ENCODE measurements at regions not wholly inside any gene's neighbourhood (a gene's known extent, or its start where the extent isn't known, plus 50 kb on each side); places are given as distances from the start of the nearest gene placed in this dataset.

- no peak overlapping the region for H3K9ac ChIP-seq (ENCODE audit: low read depth, low read length)
Observed at GRCh38 chr11:116563712-116564047, 209.1 kb downstream of the BUD13 start.

GRCh38 chr11:116563028-116563711, 209.6 kb downstream of the BUD13 start:
- no peak overlapping the region for H3K27ac ChIP-seq (ENCODE audit: low read length)

More at GRCh38 chr11:116563712-116564047, 209.1 kb downstream of the BUD13 start:
- H3K36me3 ChIP-seq (ENCODE audit: insufficient read depth, low read depth, low read length), result no peaks in the 10 kb centered on the region
- H3K4me1 ChIP-seq (ENCODE audit: insufficient read depth, low read length), result no peaks in the 10 kb centered on the region
- no peak overlapping the region for H3K27ac ChIP-seq (ENCODE audit: low read length)
- no peak overlapping the region for H3K4me3 ChIP-seq (ENCODE audit: low read length)
- H3K27me3 ChIP-seq (ENCODE audit: insufficient read depth, low read length), result peaks cover 12% of the 10 kb centered on the region; the same call in 1 of the 2 replicates
- H3K9me3 ChIP-seq (ENCODE audit: insufficient read depth, low read depth, low read length), result no peaks in the 10 kb centered on the region

GRCh38 chr11:116560589-116560988, 212.2 kb downstream of the BUD13 start:
- no peak overlapping the region for H3K9ac ChIP-seq (ENCODE audit: low read depth, low read length)
- H3K9me3 ChIP-seq (ENCODE audit: insufficient read depth, low read depth, low read length), result no peaks in the 10 kb centered on the region
- no peaks in the 10 kb centered on the region for H3K4me1 ChIP-seq (ENCODE audit: insufficient read depth, low read length)
- H3K4me3 ChIP-seq (ENCODE audit: low read length), result no peak overlapping the region
- no peaks in the 10 kb centered on the region for H3K36me3 ChIP-seq (ENCODE audit: insufficient read depth, low read depth, low read length)
- H3K27me3 ChIP-seq (ENCODE audit: insufficient read depth, low read length), result peaks cover 13% of the 10 kb centered on the region; the same call in 1 of the 2 replicates
- no peak overlapping the region for H3K27ac ChIP-seq (ENCODE audit: low read length)

More at GRCh38 chr11:116563028-116563711, 209.6 kb downstream of the BUD13 start:
- H3K36me3 ChIP-seq (ENCODE audit: insufficient read depth, low read depth, low read length), result no peaks in the 10 kb centered on the region
- no peak overlapping the region for H3K4me3 ChIP-seq (ENCODE audit: low read length)
- H3K9me3 ChIP-seq (ENCODE audit: insufficient read depth, low read depth, low read length), result no peaks in the 10 kb centered on the region
- no peak overlapping the region for H3K9ac ChIP-seq (ENCODE audit: low read depth, low read length)
- no peaks in the 10 kb centered on the region for H3K4me1 ChIP-seq (ENCODE audit: insufficient read depth, low read length)
- peaks cover 13% of the 10 kb centered on the region; the same call in 1 of the 2 replicates for H3K27me3 ChIP-seq (ENCODE audit: insufficient read depth, low read length)

GRCh38 chr11:116558504-116559211, 214.1 kb downstream of the BUD13 start:
- Histone ChIP-seq H3K27me3 (ENCODE audit: insufficient read depth, low read length) (peaks cover 13% of the 10 kb centered on the region; the same call in 1 of the 2 replicates), H3K9ac (ENCODE audit: low read depth, low read length) (no peak overlapping the region), H3K9me3 (ENCODE audit: insufficient read depth, low read depth, low read length) (no peaks in the 10 kb centered on the region), H3K27ac (ENCODE audit: low read length) (no peak overlapping the region), H3K4me3 (ENCODE audit: low read length) (no peak overlapping the region), H3K36me3 (ENCODE audit: insufficient read depth, low read depth, low read length) (no peaks in the 10 kb centered on the region), H3K4me1 (ENCODE audit: insufficient read depth, low read length) (no peaks in the 10 kb centered on the region)

GRCh38 chr11:116557282-116557681, 215.5 kb downstream of the BUD13 start:
- Histone ChIP-seq H3K27me3 (ENCODE audit: insufficient read depth, low read length) (peaks cover 9% of the 10 kb centered on the region; the same call in 1 of the 2 replicates), H3K9me3 (ENCODE audit: insufficient read depth, low read depth, low read length) (no peaks in the 10 kb centered on the region), H3K4me3 (ENCODE audit: low read length) (no peak overlapping the region), H3K27ac (ENCODE audit: low read length) (no peak overlapping the region), H3K9ac (ENCODE audit: low read depth, low read length) (no peak overlapping the region), H3K36me3 (ENCODE audit: insufficient read depth, low read depth, low read length) (no peaks in the 10 kb centered on the region), H3K4me1 (ENCODE audit: insufficient read depth, low read length) (no peaks in the 10 kb centered on the region)

- Histone ChIP-seq H3K36me3 (ENCODE audit: insufficient read depth, low read depth, low read length) (no peaks in the 10 kb centered on the region), H3K27me3 (ENCODE audit: insufficient read depth, low read length) (peaks cover 9% of the 10 kb centered on the region; the same call in 1 of the 2 replicates), H3K4me1 (ENCODE audit: insufficient read depth, low read length) (no peaks in the 10 kb centered on the region), H3K9ac (ENCODE audit: low read depth, low read length) (no peak overlapping the region), H3K9me3 (ENCODE audit: insufficient read depth, low read depth, low read length) (no peaks in the 10 kb centered on the region), H3K4me3 (ENCODE audit: low read length) (no peak overlapping the region), H3K27ac (ENCODE audit: low read length) (no peak overlapping the region)
Observed at GRCh38 chr11:116556483-116556882, 216.3 kb downstream of the BUD13 start.

GRCh38 chr11:116553482-116553881, 219.3 kb downstream of the BUD13 start:
- H3K27ac ChIP-seq (ENCODE audit: low read length), result no peak overlapping the region
- no peaks in the 10 kb centered on the region for H3K27me3 ChIP-seq (ENCODE audit: insufficient read depth, low read length)
- H3K36me3 ChIP-seq (ENCODE audit: insufficient read depth, low read depth, low read length), result no peaks in the 10 kb centered on the region
- H3K4me1 ChIP-seq (ENCODE audit: insufficient read depth, low read length), result no peaks in the 10 kb centered on the region
- H3K9me3 ChIP-seq (ENCODE audit: insufficient read depth, low read depth, low read length), result no peaks in the 10 kb centered on the region
- no peak overlapping the region for H3K9ac ChIP-seq (ENCODE audit: low read depth, low read length)
- H3K4me3 ChIP-seq (ENCODE audit: low read length), result no peak overlapping the region

- Histone ChIP-seq H3K27ac (ENCODE audit: low read length) (no peak overlapping the region), H3K9ac (ENCODE audit: low read depth, low read length) (no peak overlapping the region), H3K4me1 (ENCODE audit: insufficient read depth, low read length) (no peaks in the 10 kb centered on the region), H3K27me3 (ENCODE audit: insufficient read depth, low read length) (no peaks in the 10 kb centered on the region), H3K36me3 (ENCODE audit: insufficient read depth, low read depth, low read length) (no peaks in the 10 kb centered on the region), H3K9me3 (ENCODE audit: insufficient read depth, low read depth, low read length) (no peaks in the 10 kb centered on the region), H3K4me3 (ENCODE audit: low read length) (no peak overlapping the region)
Observed at GRCh38 chr11:116551576-116551975, 221.2 kb downstream of the BUD13 start.

GRCh38 chr11:116548256-116548655, 224.5 kb downstream of the BUD13 start:
- Histone ChIP-seq H3K4me1 (ENCODE audit: insufficient read depth, low read length) (no peaks in the 10 kb centered on the region), H3K27ac (ENCODE audit: low read length) (no peak overlapping the region), H3K27me3 (ENCODE audit: insufficient read depth, low read length) (no peaks in the 10 kb centered on the region; the same call in 1 of the 2 replicates), H3K4me3 (ENCODE audit: low read length) (no peak overlapping the region), H3K9me3 (ENCODE audit: insufficient read depth, low read depth, low read length) (no peaks in the 10 kb centered on the region), H3K36me3 (ENCODE audit: insufficient read depth, low read depth, low read length) (no peaks in the 10 kb centered on the region), H3K9ac (ENCODE audit: low read depth, low read length) (no peak overlapping the region)

- H3K27me3 ChIP-seq (ENCODE audit: insufficient read depth, low read length), result peaks cover 3% of the 10 kb centered on the region; the same call in 1 of the 2 replicates
- no peak overlapping the region for H3K4me3 ChIP-seq (ENCODE audit: low read length)
- no peak overlapping the region for H3K9ac ChIP-seq (ENCODE audit: low read depth, low read length)
- H3K9me3 ChIP-seq (ENCODE audit: insufficient read depth, low read depth, low read length), result no peaks in the 10 kb centered on the region
- no peaks in the 10 kb centered on the region for H3K36me3 ChIP-seq (ENCODE audit: insufficient read depth, low read depth, low read length)
- H3K27ac ChIP-seq (ENCODE audit: low read length), result no peak overlapping the region
- no peaks in the 10 kb centered on the region for H3K4me1 ChIP-seq (ENCODE audit: insufficient read depth, low read length)
Observed at GRCh38 chr11:116547571-116547970, 225.2 kb downstream of the BUD13 start.

GRCh38 chr11:116545912-116546311, 226.9 kb downstream of the BUD13 start:
- no peaks in the 10 kb centered on the region for H3K9me3 ChIP-seq (ENCODE audit: insufficient read depth, low read depth, low read length)
- H3K9ac ChIP-seq (ENCODE audit: low read depth, low read length), result no peak overlapping the region
- H3K36me3 ChIP-seq (ENCODE audit: insufficient read depth, low read depth, low read length), result no peaks in the 10 kb centered on the region
- no peak overlapping the region for H3K4me3 ChIP-seq (ENCODE audit: low read length)
- no peak overlapping the region for H3K27ac ChIP-seq (ENCODE audit: low read length)
- H3K4me1 ChIP-seq (ENCODE audit: insufficient read depth, low read length), result no peaks in the 10 kb centered on the region
- peaks cover 5% of the 10 kb centered on the region; the same call in 1 of the 2 replicates for H3K27me3 ChIP-seq (ENCODE audit: insufficient read depth, low read length)

- no peak overlapping the region for H3K27ac ChIP-seq (ENCODE audit: low read length)
- no peak overlapping the region for H3K4me3 ChIP-seq (ENCODE audit: low read length)
- no peaks in the 10 kb centered on the region for H3K4me1 ChIP-seq (ENCODE audit: insufficient read depth, low read length)
Observed at GRCh38 chr11:116544721-116545120, 228.1 kb downstream of the BUD13 start.

More at GRCh38 chr11:116544721-116545120, 228.1 kb downstream of the BUD13 start:
- H3K36me3 ChIP-seq (ENCODE audit: insufficient read depth, low read depth, low read length), result no peaks in the 10 kb centered on the region
- H3K27me3 ChIP-seq (ENCODE audit: insufficient read depth, low read length), result peaks cover 5% of the 10 kb centered on the region; the same call in 1 of the 2 replicates
- no peaks in the 10 kb centered on the region for H3K9me3 ChIP-seq (ENCODE audit: insufficient read depth, low read depth, low read length)
- no peak overlapping the region for H3K9ac ChIP-seq (ENCODE audit: low read depth, low read length)

All from iPS-20b (cell line).